Naive B cell (primary cell): ENCODE measurements at regions not wholly inside any gene's neighbourhood (a gene's known extent, or its start where the extent isn't known, plus 50 kb on each side); places are given as distances from the start of the nearest gene placed in this dataset.

Source experiments
- ATAC-seq, 2 donors: fragments of 150-1000 bp; cut with Tn5 transposase; 2 replicates each; pipeline ENCODE4 v1.10.0; 2021; ENCODE audit warnings: low read depth in 2 of 2, mild to moderate bottlenecking in 2 of 2, moderate library complexity in 2 of 2
- DNase-seq: peaks from one replicate; pipeline ENCODE4 v3.0.0; 2022
- H3K27ac Mint-ChIP-seq, 6 donors: one replicate each; pipeline ENCODE4 v1.8.0; 2020 to 2022; ENCODE audit warnings: mild to moderate bottlenecking in 6 of 6, mixed read lengths in 6 of 6, moderate library complexity in 5 of 6, inconsistent platforms in 2 of 6
- H3K27me3 Mint-ChIP-seq, 3 donors: one replicate each; pipeline ENCODE4 v1.8.0; 2021 to 2022; ENCODE audit warnings: mixed read lengths in 3 of 3, mild to moderate bottlenecking in 1 of 3
- H3K36me3 Mint-ChIP-seq, 2 donors: one replicate each; pipeline ENCODE4 v1.8.0; 2020 to 2022; ENCODE audit warnings: mixed read lengths in 2 of 2, inconsistent platforms in 1 of 2, mild to moderate bottlenecking in 1 of 2
- H3K4me1 Mint-ChIP-seq, 3 donors: one replicate each; pipeline ENCODE4 v1.8.0; 2020 to 2022; ENCODE audit warnings: mixed read lengths in 3 of 3, inconsistent platforms in 1 of 3, mild to moderate bottlenecking in 1 of 3, moderate library complexity in 1 of 3
- H3K4me3 Mint-ChIP-seq, 8 donors: one replicate each; pipeline ENCODE4 v1.8.0; 2020 to 2022; ENCODE audit warnings: mild to moderate bottlenecking in 8 of 8, mixed read lengths in 8 of 8, moderate library complexity in 8 of 8, inconsistent platforms in 2 of 8
- H3K9me3 Mint-ChIP-seq, 7 donors: one replicate each; pipeline ENCODE4 v1.8.0; 2020 to 2022; ENCODE audit warnings: mixed read lengths in 7 of 7, mild to moderate bottlenecking in 5 of 7, inconsistent platforms in 2 of 7, moderate library complexity in 1 of 7

GRCh38 chr2:139357972-139358371, 577.8 kb upstream of the NXPH2 start:
- Mint-ChIP-seq H3K4me3 (no peak overlapping the region), H3K27ac (no peak overlapping the region), H3K4me1 (no peaks in the 10 kb centered on the region), H3K27me3 (no peaks in the 10 kb centered on the region), H3K36me3 (no peaks in the 10 kb centered on the region), H3K9me3 (peaks cover 0 to 9% (median 3%) of the 10 kb centered on the region in 7 donors)
- no peak for DNase-seq
- no peak for ATAC-seq

- Mint-ChIP-seq H3K9me3 (peaks cover under 1 to 13% (median 6%) of the 10 kb centered on the region in 7 donors), H3K4me1 (no peaks in the 10 kb centered on the region), H3K4me3 (no peak overlapping the region), H3K27me3 (no peaks in the 10 kb centered on the region), H3K36me3 (no peaks in the 10 kb centered on the region), H3K27ac (no peak overlapping the region)
- ATAC-seq (no peak), DNase-seq (no peak)
These were observed 574.3 kb upstream of the NXPH2 start for GRCh38 chr2:139354518-139354917.

- no peaks in the 10 kb centered on the region for H3K27me3 Mint-ChIP-seq
- H3K4me3 Mint-ChIP-seq: no peak overlapping the region
- H3K4me1 Mint-ChIP-seq: no peaks in the 10 kb centered on the region
- ATAC-seq (no peak), DNase-seq (no peak)
- peaks cover 5 to 17% (median 6%) of the 10 kb centered on the region in 7 donors for H3K9me3 Mint-ChIP-seq
- H3K36me3 Mint-ChIP-seq: no peaks in the 10 kb centered on the region
- no peak overlapping the region for H3K27ac Mint-ChIP-seq
These were observed 573.7 kb upstream of the NXPH2 start for GRCh38 chr2:139353874-139354273.

- DNase-seq: no peak
These were observed 537.1 kb upstream of the NXPH2 start for GRCh38 chr2:139317259-139317658.

GRCh38 chr2:139314059-139314458, 533.9 kb upstream of the NXPH2 start:
- no peaks in the 10 kb centered on the region for H3K36me3 Mint-ChIP-seq
- no peak overlapping the region for H3K4me3 Mint-ChIP-seq
- no peaks in the 10 kb centered on the region for H3K27me3 Mint-ChIP-seq
- ATAC-seq (no peak), DNase-seq (no peak)
- no peak overlapping the region for H3K27ac Mint-ChIP-seq
- H3K9me3 Mint-ChIP-seq: peaks cover 0 to 14% (median 2%) of the 10 kb centered on the region in 7 donors
- no peaks in the 10 kb centered on the region for H3K4me1 Mint-ChIP-seq

More at GRCh38 chr2:139317259-139317658, 537.1 kb upstream of the NXPH2 start:
- ATAC-seq: no peak
- Mint-ChIP-seq H3K4me3 (no peak overlapping the region), H3K36me3 (no peaks in the 10 kb centered on the region), H3K27me3 (no peaks in the 10 kb centered on the region), H3K9me3 (peaks cover 0 to 2% (median 0%) of the 10 kb centered on the region in 7 donors), H3K4me1 (no peaks in the 10 kb centered on the region), H3K27ac (no peak overlapping the region)

GRCh38 chr2:139296672-139297209, 516.6 kb upstream of the NXPH2 start:
- Mint-ChIP-seq H3K36me3 (no peaks in the 10 kb centered on the region), H3K9me3 (peaks cover 0 to 8% (median 4%) of the 10 kb centered on the region in 7 donors), H3K4me1 (no peaks in the 10 kb centered on the region), H3K27me3 (no peaks in the 10 kb centered on the region), H3K4me3 (no peak overlapping the region), H3K27ac (no peak overlapping the region)
- DNase-seq: no peak
- ATAC-seq: no peak

GRCh38 chr2:139293992-139294548, 513.9 kb upstream of the NXPH2 start:
- ATAC-seq (no peak), DNase-seq (no peak)
- Mint-ChIP-seq H3K36me3 (no peaks in the 10 kb centered on the region), H3K9me3 (peaks cover 0 to 8% (median 2%) of the 10 kb centered on the region in 7 donors), H3K4me1 (no peaks in the 10 kb centered on the region), H3K27ac (no peak overlapping the region), H3K27me3 (no peaks in the 10 kb centered on the region), H3K4me3 (no peak overlapping the region)

- Mint-ChIP-seq H3K9me3 (peaks cover 0 to 22% (median 2%) of the 10 kb centered on the region in 7 donors), H3K27me3 (no peaks in the 10 kb centered on the region), H3K27ac (no peak overlapping the region), H3K36me3 (no peaks in the 10 kb centered on the region), H3K4me3 (no peak overlapping the region), H3K4me1 (no peaks in the 10 kb centered on the region)
- no peak for DNase-seq
- ATAC-seq: no peak
These were observed 500.9 kb upstream of the NXPH2 start for GRCh38 chr2:139281124-139281523.

GRCh38 chr2:139271879-139272278, 491.7 kb upstream of the NXPH2 start:
- H3K36me3 Mint-ChIP-seq: no peaks in the 10 kb centered on the region
- H3K27me3 Mint-ChIP-seq: no peaks in the 10 kb centered on the region
- no peak overlapping the region for H3K4me3 Mint-ChIP-seq
- no peaks in the 10 kb centered on the region for H3K4me1 Mint-ChIP-seq
- no peak for ATAC-seq
- peaks cover 0 to 6% (median 0%) of the 10 kb centered on the region in 7 donors for H3K9me3 Mint-ChIP-seq
- DNase-seq: no peak
- H3K27ac Mint-ChIP-seq: no peak overlapping the region

GRCh38 chr2:139271149-139271548, 491.0 kb upstream of the NXPH2 start:
- no peak for ATAC-seq
- H3K4me3 Mint-ChIP-seq: no peak overlapping the region
- no peak for DNase-seq
- H3K27me3 Mint-ChIP-seq: no peaks in the 10 kb centered on the region
- H3K27ac Mint-ChIP-seq: no peak overlapping the region
- H3K4me1 Mint-ChIP-seq: no peaks in the 10 kb centered on the region
- peaks cover 0 to 7% (median 0%) of the 10 kb centered on the region in 7 donors for H3K9me3 Mint-ChIP-seq
- H3K36me3 Mint-ChIP-seq: no peaks in the 10 kb centered on the region

- peaks cover 0 to 7% (median 5%) of the 10 kb centered on the region in 7 donors for H3K9me3 Mint-ChIP-seq
- ATAC-seq (no peak), DNase-seq (no peak)
- no peaks in the 10 kb centered on the region for H3K4me1 Mint-ChIP-seq
- no peak overlapping the region for H3K4me3 Mint-ChIP-seq
- no peaks in the 10 kb centered on the region for H3K27me3 Mint-ChIP-seq
- no peak overlapping the region for H3K27ac Mint-ChIP-seq
- no peaks in the 10 kb centered on the region for H3K36me3 Mint-ChIP-seq
These were observed 479.9 kb upstream of the NXPH2 start for GRCh38 chr2:139260052-139260430.

GRCh38 chr2:139259422-139260051, 479.3 kb upstream of the NXPH2 start:
- peaks cover 0 to 7% (median 5%) of the 10 kb centered on the region in 7 donors for H3K9me3 Mint-ChIP-seq
- ATAC-seq: no peak
- no peak overlapping the region for H3K27ac Mint-ChIP-seq

GRCh38 chr2:139241286-139241685, 461.1 kb upstream of the NXPH2 start:
- H3K4me3 Mint-ChIP-seq: no peak overlapping the region
- no peaks in the 10 kb centered on the region for H3K27me3 Mint-ChIP-seq
- no peaks in the 10 kb centered on the region for H3K4me1 Mint-ChIP-seq
- ATAC-seq: no peak
- no peak overlapping the region for H3K27ac Mint-ChIP-seq
- no peak for DNase-seq
- H3K9me3 Mint-ChIP-seq: peaks cover 0 to 10% (median 5%) of the 10 kb centered on the region in 7 donors
- no peaks in the 10 kb centered on the region for H3K36me3 Mint-ChIP-seq

More at GRCh38 chr2:139259422-139260051, 479.3 kb upstream of the NXPH2 start:
- no peak for DNase-seq
- Mint-ChIP-seq H3K27me3 (no peaks in the 10 kb centered on the region), H3K36me3 (no peaks in the 10 kb centered on the region), H3K4me1 (no peaks in the 10 kb centered on the region), H3K4me3 (no peak overlapping the region)

- DNase-seq (no peak), ATAC-seq (no peak)
- H3K9me3 Mint-ChIP-seq: peaks cover 0 to 9% (median 5%) of the 10 kb centered on the region in 7 donors
- H3K4me3 Mint-ChIP-seq: no peak overlapping the region
- H3K4me1 Mint-ChIP-seq: no peaks in the 10 kb centered on the region
- no peak overlapping the region for H3K27ac Mint-ChIP-seq
- no peaks in the 10 kb centered on the region for H3K36me3 Mint-ChIP-seq
- H3K27me3 Mint-ChIP-seq: no peaks in the 10 kb centered on the region
These were observed 456.8 kb upstream of the NXPH2 start for GRCh38 chr2:139237023-139237422.
